ENCODE measurements at regions not wholly inside any gene's neighbourhood (a gene's known extent, or its start where the extent isn't known, plus 50 kb on each side); places are given as distances from the start of the nearest gene placed in this dataset.
A peak's percentile ranks its signal among the peaks of the same experiment; 100 is the strongest.

DNA sequence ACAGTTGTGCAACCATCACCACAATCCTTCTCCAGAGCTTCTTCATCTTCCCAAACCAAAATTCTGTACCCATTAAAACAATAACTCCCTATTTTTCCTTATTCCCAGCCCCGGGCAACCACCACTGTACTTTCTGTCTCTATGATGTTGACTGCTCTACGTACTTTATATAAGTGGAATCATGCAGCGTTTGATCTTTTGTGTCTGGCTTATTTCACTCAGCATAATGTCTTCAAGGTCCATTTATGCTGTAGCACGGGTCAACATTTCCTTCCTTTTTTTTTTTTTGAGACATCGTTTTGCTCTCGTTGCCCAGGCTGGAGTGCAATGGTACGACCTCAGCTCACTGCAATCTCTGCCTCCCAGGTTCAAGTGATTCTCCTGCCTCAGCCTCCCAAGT, 162.7 kb upstream of the GSC start:
- TF ChIP-seq, protein P1, sequence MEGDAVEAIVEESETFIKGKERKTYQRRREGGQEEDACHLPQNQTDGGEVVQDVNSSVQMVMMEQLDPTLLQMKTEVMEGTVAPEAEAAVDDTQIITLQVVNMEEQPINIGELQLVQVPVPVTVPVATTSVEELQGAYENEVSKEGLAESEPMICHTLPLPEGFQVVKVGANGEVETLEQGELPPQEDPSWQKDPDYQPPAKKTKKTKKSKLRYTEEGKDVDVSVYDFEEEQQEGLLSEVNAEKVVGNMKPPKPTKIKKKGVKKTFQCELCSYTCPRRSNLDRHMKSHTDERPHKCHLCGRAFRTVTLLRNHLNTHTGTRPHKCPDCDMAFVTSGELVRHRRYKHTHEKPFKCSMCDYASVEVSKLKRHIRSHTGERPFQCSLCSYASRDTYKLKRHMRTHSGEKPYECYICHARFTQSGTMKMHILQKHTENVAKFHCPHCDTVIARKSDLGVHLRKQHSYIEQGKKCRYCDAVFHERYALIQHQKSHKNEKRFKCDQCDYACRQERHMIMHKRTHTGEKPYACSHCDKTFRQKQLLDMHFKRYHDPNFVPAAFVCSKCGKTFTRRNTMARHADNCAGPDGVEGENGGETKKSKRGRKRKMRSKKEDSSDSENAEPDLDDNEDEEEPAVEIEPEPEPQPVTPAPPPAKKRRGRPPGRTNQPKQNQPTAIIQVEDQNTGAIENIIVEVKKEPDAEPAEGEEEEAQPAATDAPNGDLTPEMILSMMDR (IDR thresholded peaks at IDR 0.05), result no peak
- no peaks in the 10 kb centered on the region for H3K9me3 ChIP-seq
- no peak overlapping the region for H3K4me3 ChIP-seq
- no peaks in the 10 kb centered on the region for H3K4me1 ChIP-seq
- H3K27ac ChIP-seq, result no peak overlapping the region
- DNase-seq, result no peak
- no peaks in the 10 kb centered on the region for H3K36me3 ChIP-seq
- H3K27me3 ChIP-seq, result no peaks in the 10 kb centered on the region
- intact Hi-C loops (cut with DNase I), result no loop called here
- ATAC-seq, result no peak

DNA sequence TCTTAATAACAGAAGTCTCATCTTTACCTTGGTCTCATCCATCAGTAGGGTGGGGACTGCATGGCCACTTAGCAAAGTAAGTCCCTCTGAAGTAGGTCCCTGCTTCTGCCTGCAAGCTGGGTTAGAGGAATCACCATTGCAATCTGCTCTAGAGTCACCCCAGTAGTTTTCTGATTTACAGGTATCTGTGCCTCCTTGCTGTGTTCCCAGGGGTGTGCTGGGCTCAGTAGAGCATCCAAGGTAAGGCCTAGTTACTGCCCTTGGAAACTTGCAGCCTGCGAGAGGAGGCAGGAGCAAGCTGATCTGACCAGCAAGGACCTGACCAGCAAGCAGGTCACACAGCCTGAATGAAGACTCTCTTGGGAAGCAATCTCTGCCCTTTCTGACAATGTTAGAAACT, 160.8 kb upstream of the GSC start:
- ATAC-seq, result no peak
- Histone ChIP-seq H3K27me3 (no peaks in the 10 kb centered on the region), H3K27ac (no peak overlapping the region), H3K4me3 (no peak overlapping the region), H3K36me3 (no peaks in the 10 kb centered on the region), H3K4me1 (no peaks in the 10 kb centered on the region), H3K9me3 (no peaks in the 10 kb centered on the region)
- intact Hi-C loops (cut with DNase I), result no loop called here
- DNase-seq, result no peak
- TF ChIP-seq, protein P1 (IDR thresholded peaks at IDR 0.05), result no peak

DNA sequence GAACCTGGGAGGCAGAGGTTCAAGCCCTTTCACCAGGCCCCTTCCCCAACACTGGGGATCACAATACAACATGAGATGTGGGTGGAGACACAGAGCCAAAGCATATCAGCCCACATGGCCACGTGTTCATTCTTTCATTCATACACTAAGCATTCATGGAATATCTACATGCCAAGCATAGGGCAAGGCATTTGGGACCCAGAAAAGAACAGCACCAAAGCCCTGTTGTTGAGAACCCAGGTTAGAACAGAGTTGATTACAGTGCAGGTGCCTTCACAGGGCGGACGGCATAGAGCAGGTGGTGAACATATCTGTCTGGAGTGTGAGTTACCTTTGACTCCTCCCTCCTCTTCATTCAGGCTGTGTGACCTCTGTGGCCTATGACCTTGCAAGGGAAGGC, 159.4 kb upstream of the GSC start:
- no peaks in the 10 kb centered on the region for H3K9me3 ChIP-seq
- no peaks in the 10 kb centered on the region for H3K27me3 ChIP-seq
- no peak for ATAC-seq
- TF ChIP-seq, protein P1 (IDR thresholded peaks at IDR 0.05), result no peak
- DNase-seq, result no peak
- intact Hi-C loops (cut with DNase I), result no loop called here
- no peaks in the 10 kb centered on the region for H3K4me1 ChIP-seq
- no peak overlapping the region for H3K27ac ChIP-seq
- H3K36me3 ChIP-seq, result no peaks in the 10 kb centered on the region
- no peak overlapping the region for H3K4me3 ChIP-seq

DNA sequence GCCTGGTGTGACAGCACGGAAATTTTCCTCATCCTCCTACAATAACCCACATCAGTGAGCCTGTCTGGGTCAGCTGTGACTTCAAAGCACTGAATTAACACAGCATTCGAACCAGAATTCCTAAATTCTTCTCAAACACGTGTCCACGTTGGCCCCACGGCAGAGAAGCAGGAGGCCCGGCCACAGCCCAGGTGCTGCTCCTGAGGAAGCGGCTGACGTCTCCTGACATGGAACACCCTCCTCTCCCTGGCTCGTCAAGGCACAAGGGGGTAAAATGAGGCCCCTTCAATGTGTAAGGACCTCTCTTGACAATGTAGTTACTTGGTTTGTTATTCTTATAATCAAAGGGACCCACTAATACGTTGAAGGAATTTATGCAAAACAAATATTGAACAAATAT, 156.3 kb upstream of the GSC start:
- no peak overlapping the region for H3K27ac ChIP-seq
- no peak for DNase-seq
- no peaks in the 10 kb centered on the region for H3K4me1 ChIP-seq
- TF ChIP-seq, protein P1 (IDR thresholded peaks at IDR 0.05), result no peak
- intact Hi-C loops (cut with DNase I), result no loop called here
- no peak overlapping the region for H3K4me3 ChIP-seq
- no peak for ATAC-seq
- no peaks in the 10 kb centered on the region for H3K27me3 ChIP-seq
- H3K36me3 ChIP-seq, result no peaks in the 10 kb centered on the region
- H3K9me3 ChIP-seq, result no peaks in the 10 kb centered on the region

DNA sequence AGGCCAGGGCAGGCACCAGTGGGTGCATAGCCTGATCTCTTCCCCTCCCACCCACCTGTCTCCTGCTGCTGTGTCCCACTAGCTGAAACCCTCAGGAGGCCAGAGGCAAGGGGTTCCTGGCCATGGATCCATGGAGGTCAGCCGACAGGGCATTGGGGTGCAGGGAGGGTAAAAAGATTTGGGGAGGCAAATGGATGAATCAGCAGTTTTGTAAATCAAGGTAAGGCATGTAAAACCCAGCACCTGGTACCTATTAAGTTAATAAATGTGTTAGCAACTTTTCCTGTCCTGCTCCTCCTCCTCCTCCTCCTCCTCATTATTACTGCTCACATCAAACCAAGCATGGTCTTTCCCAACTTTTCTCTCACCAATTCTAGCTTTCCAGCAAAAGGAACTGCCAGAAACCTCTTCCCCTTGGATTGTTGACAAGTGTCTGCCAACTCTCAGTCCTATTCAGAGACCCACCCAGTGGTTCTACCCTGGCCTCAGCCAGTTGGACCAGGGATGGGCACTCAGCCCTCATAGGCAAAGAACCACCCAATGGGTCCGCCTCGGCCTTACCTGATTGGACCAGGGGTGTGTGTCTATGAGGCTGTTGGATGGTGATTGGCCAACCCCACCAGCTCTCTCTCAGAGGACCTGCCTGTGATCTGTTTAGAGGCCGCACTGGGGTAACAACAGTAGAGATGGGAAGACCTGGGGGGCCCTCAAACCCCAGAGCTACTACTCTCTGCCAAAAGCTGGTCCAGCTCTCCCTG, 155.7 kb upstream of the GSC start:
- TF ChIP-seq, protein P1 (IDR thresholded peaks at IDR 0.05), result no peak
- intact Hi-C loops (cut with DNase I), result no loop called here
- ATAC-seq, result peak; percentile 23

DNA sequence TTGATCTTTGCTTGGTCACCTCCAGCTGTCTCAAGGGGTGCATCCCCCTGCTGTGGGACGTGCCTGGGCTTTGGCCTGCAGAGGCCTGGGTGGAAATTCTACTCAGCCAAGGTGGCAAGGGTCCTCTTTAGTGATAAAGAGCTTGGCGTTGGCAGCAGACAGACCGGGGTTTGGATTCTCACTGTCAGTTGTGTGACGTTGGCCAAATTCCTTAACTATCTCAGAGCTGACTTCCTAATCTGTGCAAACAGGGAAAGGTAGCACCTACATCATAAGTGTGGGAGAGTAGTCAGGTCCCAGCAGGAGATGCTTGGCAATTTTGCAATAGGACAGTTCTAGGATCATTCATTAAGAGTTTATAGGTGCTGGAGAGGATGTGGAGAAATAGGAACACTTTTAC, 154.3 kb upstream of the GSC start:
- Histone ChIP-seq H3K4me1 (no peaks in the 10 kb centered on the region), H3K27ac (no peak overlapping the region), H3K9me3 (no peaks in the 10 kb centered on the region), H3K27me3 (no peaks in the 10 kb centered on the region), H3K36me3 (no peaks in the 10 kb centered on the region), H3K4me3 (no peak overlapping the region)
- TF ChIP-seq, protein P1 (IDR thresholded peaks at IDR 0.05), result no peak
- DNase-seq (no peak), ATAC-seq (no peak)
- intact Hi-C loops (cut with DNase I), result no loop called here

More for the DNA sequence above, 155.7 kb upstream of the GSC start:
- Histone ChIP-seq H3K4me3 (no peak overlapping the region), H3K9me3 (no peaks in the 10 kb centered on the region), H3K27ac (no peak overlapping the region), H3K4me1 (no peaks in the 10 kb centered on the region), H3K36me3 (no peaks in the 10 kb centered on the region), H3K27me3 (no peaks in the 10 kb centered on the region)
- no peak for DNase-seq
